B cell (primary cell): ENCODE measurements at regions not wholly inside any gene's neighbourhood (a gene's known extent, or its start where the extent isn't known, plus 50 kb on each side); places are given as distances from the start of the nearest gene placed in this dataset.

Experiments used
- ATAC-seq: fragments of 200-7000 bp; cut with Tn5 transposase; one replicate; pipeline ENCODE4 v1.10.0; 2021; ENCODE audit warnings: low read depth, mild to moderate bottlenecking, moderate number of reproducible peaks, moderate library complexity
- CTCF ChIA-PET: fragments of 350-600 bp; sonication (Branson Sonifier 250); formaldehyde crosslinking; loops from one replicate; lab custom pipeline; 2021; ENCODE audit warnings: antibody characterized with exemption, inconsistent platforms; lab: Charles Lee
- POLR2A ChIA-PET: fragments of 350-600 bp; sonication (Branson Sonifier 250); formaldehyde crosslinking; loops from one replicate; lab custom pipeline; 2021; ENCODE audit warnings: antibody characterized with exemption; lab: Charles Lee
- DNase-seq: peaks from one replicate; pipeline ENCODE4 v3.0.0; 2013
- H2AFZ ChIP-seq: 2 replicates; pipeline ENCODE4 v1.6.1; 2012; ENCODE audit warnings: mild to moderate bottlenecking, low read depth, low read length; ENCODE audit not compliant: insufficient read depth, poor library complexity, severe bottlenecking
- H3K27ac ChIP-seq, 2 donors: 1 replicate in 1 of 2; 2 replicates in 1 of 2; pipeline ENCODE4 v1.5.1; 2012 to 2013; ENCODE audit warnings: low read length in 2 of 2, mild to moderate bottlenecking in 2 of 2, moderate library complexity in 1 of 2
- H3K27me3 ChIP-seq, 4 experiments: fragments of 200-600 bp in 1 of 4; sonication (generic) in 1 of 4; replicated peaks in 1 of 4; 1 replicate in 2 of 4; 2 replicates in 2 of 4; pipeline versions ENCODE4 v1.6.1 to v1.7.0; 2013 to 2016; ENCODE audit warnings: low read length in 3 of 4, mild to moderate bottlenecking in 2 of 4, mixed read lengths in 1 of 4, moderate library complexity in 1 of 4; ENCODE audit not compliant: insufficient read depth in 4 of 4, control insufficient read depth in 3 of 4; ENCODE audit errors: control extremely low read depth in 1 of 4
- H3K36me3 ChIP-seq, 2 experiments: replicated peaks in 1 of 2; 1 replicate in 1 of 2; 2 replicates in 1 of 2; pipeline versions ENCODE4 v1.6.1 to v1.7.1; 2013; ENCODE audit warnings: low read length in 1 of 2; ENCODE audit not compliant: insufficient read depth in 2 of 2, control insufficient read depth in 1 of 2; ENCODE audit errors: control extremely low read depth in 1 of 2, extremely low read depth in 1 of 2
- H3K4me1 ChIP-seq, 2 donors: fragments of 200-600 bp in 1 of 2; sonication (generic) in 1 of 2; 1 replicate in 1 of 2; 2 replicates in 1 of 2; pipeline versions ENCODE4 v1.5.1 to v1.6.1; 2013 to 2017; ENCODE audit warnings: low read length in 2 of 2; ENCODE audit not compliant: control insufficient read depth in 2 of 2, insufficient read depth in 2 of 2
- H3K4me2 ChIP-seq: replicated peaks from 2 replicates; pipeline ENCODE3; 2012; ENCODE audit warnings: mild to moderate bottlenecking, low read depth, low read length; ENCODE audit not compliant: poor library complexity, severe bottlenecking
- H3K4me3 ChIP-seq, 5 experiments: fragments of 200-600 bp in 1 of 5; sonication (generic) in 1 of 5; 1 replicate in 3 of 5; 2 replicates in 2 of 5; pipeline versions ENCODE4 v1.5.1 to v1.7.0; 2011 to 2016; ENCODE audit warnings: low read length in 4 of 5, mild to moderate bottlenecking in 4 of 5, low read depth in 2 of 5, control low read depth in 1 of 5, moderate library complexity in 1 of 5; ENCODE audit not compliant: insufficient read depth in 1 of 5; ENCODE audit errors: control extremely low read depth in 1 of 5, extremely low read depth in 1 of 5
- H3K79me2 ChIP-seq: fragments of 200-600 bp; sonication (generic); one replicate; pipeline ENCODE4 v1.6.0; 2016; ENCODE audit warnings: low read length; ENCODE audit not compliant: control insufficient read depth, insufficient read depth
- H3K9ac ChIP-seq: fragments of 200-600 bp; sonication (generic); 2 replicates; pipeline ENCODE4 v1.6.1; 2017; ENCODE audit warnings: mild to moderate bottlenecking, low read length, moderate library complexity
- H3K9me3 ChIP-seq, 3 donors: one replicate each; pipeline versions ENCODE4 v1.6.1 to v1.7.1; 2013; ENCODE audit warnings: low read length in 2 of 3; ENCODE audit not compliant: control insufficient read depth in 2 of 3, insufficient read depth in 1 of 3; ENCODE audit errors: control extremely low read depth in 1 of 3
- H4K20me1 ChIP-seq: 2 replicates; pipeline ENCODE4 v1.6.0; 2012; ENCODE audit warnings: mild to moderate bottlenecking, low read length; ENCODE audit not compliant: insufficient read depth, control insufficient read depth, poor library complexity, severe bottlenecking
- H3K27ac Mint-ChIP-seq: one replicate; pipeline ENCODE4 v1.8.0; 2021; ENCODE audit warnings: mixed read lengths
- H3K27me3 Mint-ChIP-seq: one replicate; pipeline ENCODE4 v1.8.0; 2021; ENCODE audit warnings: mixed read lengths
- H3K4me1 Mint-ChIP-seq: one replicate; pipeline ENCODE4 v1.8.0; 2021; ENCODE audit warnings: mixed read lengths
- H3K4me3 Mint-ChIP-seq: one replicate; pipeline ENCODE4 v1.8.0; 2021; ENCODE audit warnings: mixed read lengths
- H3K9me3 Mint-ChIP-seq: one replicate; pipeline ENCODE4 v1.8.0; 2022; ENCODE audit warnings: mixed read lengths; ENCODE audit not compliant: insufficient read depth
- CTCF ChIP-seq: fragments of 200-600 bp; IDR thresholded peaks from one replicate; pipeline ENCODE4 v1.8.0; 2022; ENCODE audit warnings: antibody characterized with exemption, mild to moderate bottlenecking
- EZH2 ChIP-seq: IDR thresholded peaks from 2 replicates; pipeline ENCODE4 v1.6.1; 2012; ENCODE audit warnings: borderline replicate concordance, low read depth, mild to moderate bottlenecking, moderate library complexity, low read length; ENCODE audit not compliant: insufficient read depth, poor library complexity, severe bottlenecking
- whole genome bisulfite sequencing: methylation state at CpG from one replicate; pipeline ENCODE4 v1.1.5; 2013; ENCODE audit warnings: missing lambda C conversion rate; ENCODE audit not compliant: insufficient coverage; 5-methylcytosine and 5-hydroxymethylcytosine counted together
- intact Hi-C: fragments of 100-400 bp; cut with micrococcal nuclease; formaldehyde crosslinking; loops from one replicate; pipeline ENCODE4 v1.10.0; 2022

GRCh38 chr1:228961511-228961910 is 226.2 kb downstream of the RHOU start:
- H3K36me3 ChIP-seq: no peaks in the 10 kb centered on the region
- peaks cover 2% of the 10 kb centered on the region for H3K27me3 Mint-ChIP-seq
- CTCF ChIA-PET: no interaction called here
- no peak overlapping the region for H3K27ac Mint-ChIP-seq
- TF ChIP-seq EZH2 (no peak), CTCF (no peak)
- 83% methylated on average over 3 of the region's 6 CpGs for WGBS
- no peak overlapping the region for H3K27ac ChIP-seq
- no peak overlapping the region for H2AFZ ChIP-seq
- DNase-seq (no peak), ATAC-seq (no peak)
- H4K20me1 ChIP-seq: no peaks in the 10 kb centered on the region
- no peaks in the 10 kb centered on the region for H3K27me3 ChIP-seq
- H3K9me3 Mint-ChIP-seq: peaks cover 2% of the 10 kb centered on the region
- no peak overlapping the region for H3K4me2 ChIP-seq
- intact Hi-C loops: no loop called here
- H3K9ac ChIP-seq: no peak overlapping the region
- no peaks in the 10 kb centered on the region for H3K4me1 ChIP-seq
- POLR2A ChIA-PET: no interaction called here
- no peaks in the 10 kb centered on the region for H3K9me3 ChIP-seq
- no peak overlapping the region for H3K4me3 Mint-ChIP-seq
- H3K4me1 Mint-ChIP-seq: no peaks in the 10 kb centered on the region
- no peak overlapping the region for H3K4me3 ChIP-seq
- H3K79me2 ChIP-seq: no peaks in the 10 kb centered on the region

- WGBS: no CpG with 5 or more reads among the region's 2 CpGs
- Histone ChIP-seq H3K27me3 (no peaks in the 10 kb centered on the region), H4K20me1 (no peaks in the 10 kb centered on the region), H3K27ac (no peak overlapping the region), H3K4me2 (no peak overlapping the region), H2AFZ (no peak overlapping the region), H3K36me3 (no peaks in the 10 kb centered on the region), H3K9ac (no peak overlapping the region), H3K4me1 (no peaks in the 10 kb centered on the region), H3K4me3 (no peak overlapping the region), H3K9me3 (no peaks in the 10 kb centered on the region), H3K79me2 (no peaks in the 10 kb centered on the region)
- Mint-ChIP-seq H3K27ac (no peak overlapping the region), H3K4me3 (no peak overlapping the region), H3K27me3 (peaks cover 2% of the 10 kb centered on the region), H3K4me1 (no peaks in the 10 kb centered on the region), H3K9me3 (peaks cover 2% of the 10 kb centered on the region)
- intact Hi-C loops: no loop called here
- TF ChIP-seq EZH2: no peak
- no peak for TF ChIP-seq CTCF
- ChIA-PET POLR2A (no interaction called here), CTCF (no interaction called here)
- ATAC-seq: no peak
- no peak for DNase-seq
These were observed 228.5 kb downstream of the RHOU start for GRCh38 chr1:228963795-228964177.
